OCI-LY1 (cell line): ENCODE measurements at regions not wholly inside any gene's neighbourhood (a gene's known extent, or its start where the extent isn't known, plus 50 kb on each side); places are given as distances from the start of the nearest gene placed in this dataset.

Experiments
- H2AFZ ChIP-seq: fragments of 200-600 bp; sonication (generic), shearing (Covaris generic); 2 replicates; pipeline ENCODE4 v1.6.0; 2014; ENCODE audit warnings: antibody characterized with exemption, mild to moderate bottlenecking, low read length
- H3F3A ChIP-seq: fragments of 200-600 bp; sonication (generic), shearing (Covaris generic); 2 replicates; pipeline ENCODE4 v1.6.0; 2014; ENCODE audit warnings: mild to moderate bottlenecking, antibody characterized with exemption, low read length, moderate library complexity; ENCODE audit not compliant: insufficient read depth
- H3K27ac ChIP-seq: fragments of 200-600 bp; sonication (generic); 2 replicates; pipeline ENCODE4 v1.5.1; 2014; ENCODE audit warnings: low read length, mixed run types, mild to moderate bottlenecking, low read depth; ENCODE audit not compliant: poor library complexity, severe bottlenecking
- H3K27me3 ChIP-seq: fragments of 200-600 bp; sonication (generic); 2 replicates; pipeline ENCODE4 v1.6.0; 2014; ENCODE audit warnings: antibody characterized with exemption, mild to moderate bottlenecking, low read length, moderate library complexity; ENCODE audit not compliant: insufficient read depth
- H3K36me3 ChIP-seq: fragments of 200-600 bp; sonication (generic); 2 replicates; pipeline ENCODE4 v1.6.1; 2014; ENCODE audit warnings: mild to moderate bottlenecking, antibody characterized with exemption, low read length, moderate library complexity, mixed read lengths; ENCODE audit not compliant: insufficient read depth
- H3K4me1 ChIP-seq: fragments of 200-600 bp; sonication (generic); 2 replicates; pipeline ENCODE4 v1.5.1; 2014; ENCODE audit warnings: mild to moderate bottlenecking, low read length, moderate library complexity; ENCODE audit not compliant: insufficient read depth, severe bottlenecking
- H3K4me2 ChIP-seq: fragments of 200-600 bp; sonication (generic), shearing (Covaris generic); 2 replicates; pipeline ENCODE4 v1.6.1; 2014; ENCODE audit warnings: low read length
- H3K4me3 ChIP-seq: fragments of 200-600 bp; sonication (generic); 2 replicates; pipeline ENCODE4 v1.5.1; 2014; ENCODE audit warnings: low read length, low read depth, mild to moderate bottlenecking, mixed read lengths; ENCODE audit not compliant: poor library complexity, severe bottlenecking
- H3K79me2 ChIP-seq: fragments of 200-600 bp; shearing (Covaris generic); 2 replicates; pipeline ENCODE4 v1.6.1; 2016; ENCODE audit warnings: mixed run types, low read length, mixed read lengths; ENCODE audit not compliant: insufficient read depth
- H3K9ac ChIP-seq: fragments of 200-600 bp; sonication (generic), shearing (Covaris generic); 2 replicates; pipeline ENCODE4 v1.6.1; 2014; ENCODE audit warnings: mild to moderate bottlenecking, low read length, mixed read lengths
- H3K9me2 ChIP-seq: fragments of 200-600 bp; sonication (generic), shearing (Covaris generic); 2 replicates; pipeline ENCODE4 v1.6.1; 2014; ENCODE audit warnings: low read depth, mild to moderate bottlenecking, low read length, mixed read lengths
- H3K9me3 ChIP-seq: fragments of 200-600 bp; shearing (Covaris generic); 2 replicates; pipeline ENCODE4 v1.6.1; 2014; ENCODE audit warnings: low read length, mixed read lengths
- H4K20me1 ChIP-seq: fragments of 200-600 bp; sonication (generic), shearing (Covaris generic); 2 replicates; pipeline ENCODE4 v1.6.0; 2016; ENCODE audit warnings: mild to moderate bottlenecking, low read length; ENCODE audit not compliant: insufficient read depth
- CTCF ChIP-seq: fragments of 200-600 bp; sonication (generic), shearing (Covaris generic); IDR thresholded peaks from 2 replicates; pipeline ENCODE4 v1.5.1; 2017; ENCODE audit warnings: mild to moderate bottlenecking, antibody characterized with exemption, low read length, moderate library complexity, mixed read lengths
- EZH2 ChIP-seq: fragments of 200-600 bp; sonication (generic), shearing (Covaris generic); IDR thresholded peaks from 2 replicates; pipeline ENCODE4 v1.8.0; 2017; ENCODE audit warnings: borderline replicate concordance, mixed run types, mild to moderate bottlenecking, antibody characterized with exemption, low read length, moderate library complexity, mixed read lengths

- Histone ChIP-seq H3K4me2 (no peak overlapping the region), H3K36me3 (no peaks in the 10 kb centered on the region), H4K20me1 (no peaks in the 10 kb centered on the region), H2AFZ (no peak overlapping the region), H3K9me2 (no peaks in the 10 kb centered on the region), H3K79me2 (no peaks in the 10 kb centered on the region), H3K4me1 (no peaks in the 10 kb centered on the region), H3K4me3 (no peak overlapping the region), H3K27me3 (no peaks in the 10 kb centered on the region), H3K9ac (no peak overlapping the region), H3F3A (no peaks in the 10 kb centered on the region), H3K27ac (no peak overlapping the region), H3K9me3 (no peaks in the 10 kb centered on the region)
- TF ChIP-seq EZH2 (no peak), CTCF (no peak)
Observed at GRCh38 chr5:19233573-19233972, 754.4 kb downstream of the CDH18 start.

- no peak for TF ChIP-seq EZH2
- TF ChIP-seq CTCF: no peak
- Histone ChIP-seq H3K4me3 (no peak overlapping the region), H3K36me3 (no peaks in the 10 kb centered on the region), H3F3A (no peaks in the 10 kb centered on the region), H3K4me1 (no peaks in the 10 kb centered on the region), H3K27me3 (no peaks in the 10 kb centered on the region), H3K27ac (no peak overlapping the region), H3K9me2 (no peaks in the 10 kb centered on the region), H3K4me2 (no peak overlapping the region), H2AFZ (no peak overlapping the region), H3K79me2 (no peaks in the 10 kb centered on the region), H3K9ac (no peak overlapping the region), H3K9me3 (no peaks in the 10 kb centered on the region), H4K20me1 (no peaks in the 10 kb centered on the region)
Observed at GRCh38 chr5:19235101-19235584, 752.9 kb downstream of the CDH18 start.

GRCh38 chr5:19240170-19240569 lies 747.8 kb downstream of the CDH18 start:
- Histone ChIP-seq H3K79me2 (no peaks in the 10 kb centered on the region), H3K36me3 (no peaks in the 10 kb centered on the region), H3F3A (no peaks in the 10 kb centered on the region), H3K9ac (no peak overlapping the region), H3K4me2 (no peak overlapping the region), H3K27ac (no peak overlapping the region), H3K27me3 (no peaks in the 10 kb centered on the region), H3K4me1 (no peaks in the 10 kb centered on the region), H3K9me3 (no peaks in the 10 kb centered on the region), H3K9me2 (no peaks in the 10 kb centered on the region), H2AFZ (no peak overlapping the region), H4K20me1 (no peaks in the 10 kb centered on the region), H3K4me3 (no peak overlapping the region)
- TF ChIP-seq EZH2: no peak
- no peak for TF ChIP-seq CTCF
